ENCODE measurements at regions not wholly inside any gene's neighbourhood (a gene's known extent, or its start where the extent isn't known, plus 50 kb on each side); places are given as distances from the start of the nearest gene placed in this dataset.

DNA sequence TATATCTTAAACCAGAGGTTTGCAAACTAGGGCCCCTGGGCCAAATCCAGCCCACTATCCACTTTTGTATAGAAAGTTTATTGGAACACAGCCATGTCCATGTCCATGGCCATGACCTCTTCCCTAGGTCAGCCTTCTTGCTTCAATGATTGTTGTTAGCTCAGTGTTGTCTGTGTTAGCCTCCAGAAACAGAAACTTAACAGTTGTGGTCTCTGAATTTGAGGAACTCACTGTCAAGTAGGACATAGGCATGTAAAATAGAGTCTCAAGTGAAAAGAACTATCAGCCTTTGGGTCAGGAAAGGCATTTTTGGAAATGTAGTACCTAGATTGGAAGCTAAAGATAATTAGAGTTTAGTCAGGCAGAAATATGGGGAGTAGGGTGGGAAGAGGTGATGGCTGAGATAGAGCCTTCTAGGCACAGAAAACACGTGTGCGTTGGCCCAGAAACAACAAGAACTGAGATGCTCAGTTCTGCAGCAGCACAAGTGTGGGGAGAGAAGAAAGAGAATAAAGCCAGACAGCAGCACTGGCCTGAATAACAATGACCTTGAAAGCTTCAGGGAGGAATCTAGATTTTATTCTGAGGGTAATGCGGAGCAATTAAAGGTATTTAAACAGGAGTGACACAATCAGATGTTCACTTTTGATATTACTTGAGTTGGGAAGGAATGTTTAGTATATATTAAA lies 87.0 kb upstream of the OLIG3 start:
- TF ChIP-seq, protein P1, sequence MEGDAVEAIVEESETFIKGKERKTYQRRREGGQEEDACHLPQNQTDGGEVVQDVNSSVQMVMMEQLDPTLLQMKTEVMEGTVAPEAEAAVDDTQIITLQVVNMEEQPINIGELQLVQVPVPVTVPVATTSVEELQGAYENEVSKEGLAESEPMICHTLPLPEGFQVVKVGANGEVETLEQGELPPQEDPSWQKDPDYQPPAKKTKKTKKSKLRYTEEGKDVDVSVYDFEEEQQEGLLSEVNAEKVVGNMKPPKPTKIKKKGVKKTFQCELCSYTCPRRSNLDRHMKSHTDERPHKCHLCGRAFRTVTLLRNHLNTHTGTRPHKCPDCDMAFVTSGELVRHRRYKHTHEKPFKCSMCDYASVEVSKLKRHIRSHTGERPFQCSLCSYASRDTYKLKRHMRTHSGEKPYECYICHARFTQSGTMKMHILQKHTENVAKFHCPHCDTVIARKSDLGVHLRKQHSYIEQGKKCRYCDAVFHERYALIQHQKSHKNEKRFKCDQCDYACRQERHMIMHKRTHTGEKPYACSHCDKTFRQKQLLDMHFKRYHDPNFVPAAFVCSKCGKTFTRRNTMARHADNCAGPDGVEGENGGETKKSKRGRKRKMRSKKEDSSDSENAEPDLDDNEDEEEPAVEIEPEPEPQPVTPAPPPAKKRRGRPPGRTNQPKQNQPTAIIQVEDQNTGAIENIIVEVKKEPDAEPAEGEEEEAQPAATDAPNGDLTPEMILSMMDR (IDR thresholded peaks at IDR 0.05): no peak
- TF ChIP-seq POLR2AphosphoS5 (IDR thresholded peaks at IDR 0.05): no peak

Measured in gastroesophageal sphincter (tissue), 3 donors.